GM19035 (cell line): ENCODE measurements at regions not wholly inside any gene's neighbourhood (a gene's known extent, or its start where the extent isn't known, plus 50 kb on each side); places are given as distances from the start of the nearest gene placed in this dataset.

Experiments
- ATAC-seq: cut with Tn5 transposase; IDR thresholded peaks from one replicate; pipeline ENCODE4 v1.9.1; 2021; ENCODE audit not compliant: unreplicated experiment

DNA sequence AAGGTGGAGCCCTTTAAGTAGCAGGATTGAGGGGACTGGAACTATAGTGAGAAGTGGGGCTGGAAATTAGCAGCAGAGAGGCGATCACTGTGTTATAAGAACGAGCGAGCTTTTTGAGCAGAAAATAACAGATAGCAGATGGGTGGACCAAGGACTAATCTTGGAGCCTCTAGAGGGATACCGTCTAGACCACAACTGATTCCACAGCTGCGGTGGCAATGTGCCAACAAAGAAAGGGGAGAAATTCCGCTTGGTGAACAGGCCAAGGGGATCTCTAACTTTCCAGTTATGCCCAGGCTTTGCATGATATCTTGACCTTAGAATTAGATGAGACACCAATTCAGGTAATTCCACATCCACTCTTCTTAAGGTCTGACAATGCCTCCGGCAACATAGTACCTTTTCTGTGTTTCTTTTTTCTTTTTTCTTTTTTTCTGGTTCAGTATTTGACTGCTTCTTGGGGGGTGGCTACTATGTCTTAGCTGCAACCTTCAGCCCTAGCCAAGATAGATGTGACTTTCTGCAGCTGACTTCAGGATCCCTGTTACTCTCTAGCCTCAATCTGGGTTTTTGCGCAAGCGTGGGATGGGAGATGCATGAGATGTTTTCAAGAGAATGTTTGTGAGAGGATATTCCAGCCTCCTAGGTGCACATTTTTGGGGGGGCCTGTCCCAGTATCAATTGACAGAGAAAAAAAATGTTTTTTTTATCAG is 143.4 kb upstream of the CPSF6 start:
- ATAC-seq = no peak

DNA sequence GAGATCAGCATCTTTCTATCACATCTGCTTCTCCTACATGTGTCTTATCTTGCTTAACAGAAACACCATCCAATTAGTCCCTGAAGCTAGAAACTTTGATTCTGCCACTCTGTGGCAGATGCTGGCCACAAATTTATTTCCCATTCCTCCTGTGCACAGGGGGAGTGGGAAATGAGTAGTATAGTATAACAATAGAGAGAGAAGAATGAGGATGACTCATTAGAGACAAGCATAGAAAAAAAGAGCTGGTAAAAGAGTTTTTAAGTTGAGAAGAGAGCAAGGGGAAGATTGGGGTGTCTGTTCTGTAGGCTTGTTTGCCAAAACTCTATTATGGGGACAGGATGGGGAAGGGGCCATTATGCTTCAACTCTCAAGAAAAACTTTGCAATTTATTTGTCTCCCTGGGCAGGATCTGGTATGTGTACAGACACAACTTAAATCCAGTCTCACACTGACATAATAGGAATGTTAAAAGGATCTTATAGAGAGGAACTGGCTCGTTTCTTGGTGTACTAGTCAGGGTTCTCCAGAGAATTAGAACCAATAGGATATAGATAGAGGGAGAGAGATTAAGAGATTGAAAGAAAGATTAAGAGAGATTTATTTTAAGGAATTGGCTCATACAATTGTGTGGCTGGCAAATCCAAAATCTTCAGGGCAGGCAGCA is 142.6 kb upstream of the CPSF6 start:
- ATAC-seq = no peak

DNA sequence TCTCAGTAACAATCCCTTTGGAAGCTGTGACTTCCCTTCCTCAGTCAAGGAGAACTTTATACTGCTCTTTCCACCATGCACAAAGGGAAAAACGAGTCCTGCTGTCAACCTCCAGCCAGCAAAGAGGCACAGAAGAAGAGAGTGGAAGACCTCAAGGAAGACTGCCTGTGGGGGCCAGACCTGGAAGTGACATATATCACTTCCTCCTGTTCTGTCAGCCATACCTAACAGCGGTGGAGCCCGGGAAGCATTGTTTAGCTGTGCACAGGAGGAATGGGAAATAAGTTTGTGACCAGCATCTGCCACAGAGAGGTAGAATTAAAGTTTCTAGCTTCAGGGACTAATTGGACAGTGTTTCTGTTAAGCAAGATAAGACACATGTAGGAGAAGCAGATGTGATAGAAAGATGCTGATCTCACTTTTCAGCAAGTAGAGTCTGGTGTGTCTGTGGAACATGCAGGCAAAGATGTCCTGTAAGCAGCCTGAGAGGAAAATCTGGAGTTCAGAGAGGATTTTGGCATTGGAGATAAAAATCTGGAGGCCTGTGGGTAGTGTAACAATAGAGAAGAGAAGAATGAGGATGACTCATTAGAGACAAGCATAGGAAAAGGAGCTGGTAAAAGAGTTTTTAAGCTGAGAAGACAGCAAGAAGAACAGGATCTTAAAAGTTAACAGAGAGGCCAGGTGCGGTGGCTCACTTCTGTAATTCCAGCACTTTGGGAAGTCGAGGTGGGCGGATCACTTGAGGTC is 141.6 kb upstream of the CPSF6 start:
- ATAC-seq = no peak

DNA sequence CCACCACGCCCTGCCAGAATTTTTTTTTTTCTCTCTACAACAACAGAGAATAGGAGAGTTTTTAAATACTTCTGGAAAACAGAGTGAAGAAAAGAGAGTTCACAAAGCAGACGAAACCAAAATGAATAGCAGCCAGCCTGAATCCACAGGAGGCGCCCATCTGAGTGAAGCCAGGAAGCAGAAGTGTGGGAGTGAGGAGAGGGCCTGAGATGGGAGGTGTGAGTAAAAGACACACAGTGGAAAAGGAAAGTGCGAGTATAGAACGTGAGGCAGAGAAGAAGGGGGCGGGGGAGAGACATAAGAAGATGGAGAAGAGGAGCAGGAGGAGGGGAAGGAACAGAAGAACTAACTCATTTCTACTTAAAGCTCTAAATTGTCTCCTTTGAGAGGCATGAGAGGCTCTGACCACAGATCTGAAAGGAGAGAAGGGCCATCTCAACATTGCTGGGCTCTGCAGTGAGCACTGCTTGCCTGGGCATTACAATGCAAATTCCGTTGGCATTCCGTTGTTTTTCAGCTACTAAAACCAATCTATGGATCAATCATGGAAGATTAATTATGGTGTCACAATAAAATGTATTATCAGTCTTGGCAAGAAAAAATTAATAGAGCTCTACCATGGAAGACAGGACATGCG is 140.1 kb upstream of the CPSF6 start:
- ATAC-seq = no peak

DNA sequence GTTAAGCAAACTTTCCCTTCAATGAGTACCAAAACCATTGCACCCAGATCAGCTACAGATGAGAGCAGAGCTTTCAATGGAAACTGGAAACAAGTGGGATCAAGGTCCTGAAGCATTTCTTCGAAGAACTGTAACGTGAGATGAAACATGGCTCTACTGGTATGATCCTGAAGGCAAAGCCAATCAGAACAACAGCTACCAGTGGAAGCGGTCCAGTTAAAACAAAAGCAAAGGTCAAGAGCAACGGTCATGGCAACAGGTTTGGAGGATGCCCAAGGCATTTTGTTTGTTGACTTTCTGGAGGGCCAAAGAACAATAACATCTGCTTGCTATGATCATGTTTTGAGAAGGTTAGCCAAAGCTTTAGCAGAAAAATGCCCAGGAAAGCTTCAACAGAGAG is 137.9 kb upstream of the CPSF6 start:
- ATAC-seq = no peak

DNA sequence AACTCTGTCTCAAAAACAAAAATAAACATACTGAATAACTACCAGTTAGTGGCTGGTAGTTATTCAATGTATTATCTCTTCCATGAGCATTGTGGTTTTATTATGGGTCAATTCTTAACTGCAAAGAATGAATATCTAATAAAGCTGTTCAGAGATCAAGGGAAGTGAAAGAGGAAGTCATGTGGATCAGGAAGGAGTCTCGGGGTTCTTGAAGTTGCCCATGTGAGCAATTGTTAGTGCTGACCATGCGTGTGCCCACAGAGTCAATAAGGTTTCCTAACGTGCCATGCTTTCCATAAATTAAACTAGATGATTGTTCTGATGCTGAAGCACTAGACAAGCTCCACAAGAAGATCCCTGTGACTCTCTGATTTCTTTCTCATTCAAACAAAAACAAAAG is 136.5 kb upstream of the CPSF6 start:
- no peak for ATAC-seq

DNA sequence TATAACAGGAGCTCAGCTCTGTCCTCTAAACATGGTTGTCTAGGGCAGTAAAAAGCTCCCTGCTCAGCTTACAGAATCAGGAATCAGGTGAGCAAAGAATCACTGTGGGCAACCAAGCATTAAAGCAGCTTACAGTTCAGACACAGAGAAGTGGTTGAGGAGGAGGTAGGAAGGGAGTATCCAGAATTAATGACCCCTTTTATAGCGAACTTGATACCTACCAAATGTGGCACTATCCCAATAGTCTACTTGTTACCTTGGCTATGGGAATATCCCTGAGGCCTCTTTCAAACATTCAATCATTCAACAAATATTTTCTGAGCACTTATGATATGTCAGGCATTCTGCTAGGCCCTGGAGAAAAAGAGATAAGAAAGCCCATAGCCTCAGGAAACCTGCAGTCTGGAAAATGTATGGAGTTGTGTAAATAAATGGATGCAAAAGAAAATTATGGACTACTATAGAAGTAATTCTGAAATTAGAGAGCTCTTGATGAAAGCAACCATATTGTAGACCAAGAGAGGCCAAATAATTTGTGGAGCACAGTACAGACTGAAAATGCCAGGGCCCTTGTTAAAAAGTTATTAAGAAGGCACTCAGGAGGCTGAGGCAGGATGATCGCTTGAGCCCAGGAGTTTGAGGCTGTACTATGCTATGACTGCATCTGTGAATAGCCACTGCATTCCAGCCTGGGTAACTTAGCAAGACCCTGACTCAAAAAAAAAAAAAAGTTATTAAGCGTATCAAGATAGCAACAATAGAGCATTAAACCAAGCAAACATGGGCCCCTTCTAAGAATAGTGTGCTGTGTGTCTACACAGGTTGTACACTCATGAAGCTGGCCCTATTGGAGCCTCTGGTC is 134.0 kb upstream of the CPSF6 start:
- no peak for ATAC-seq

DNA sequence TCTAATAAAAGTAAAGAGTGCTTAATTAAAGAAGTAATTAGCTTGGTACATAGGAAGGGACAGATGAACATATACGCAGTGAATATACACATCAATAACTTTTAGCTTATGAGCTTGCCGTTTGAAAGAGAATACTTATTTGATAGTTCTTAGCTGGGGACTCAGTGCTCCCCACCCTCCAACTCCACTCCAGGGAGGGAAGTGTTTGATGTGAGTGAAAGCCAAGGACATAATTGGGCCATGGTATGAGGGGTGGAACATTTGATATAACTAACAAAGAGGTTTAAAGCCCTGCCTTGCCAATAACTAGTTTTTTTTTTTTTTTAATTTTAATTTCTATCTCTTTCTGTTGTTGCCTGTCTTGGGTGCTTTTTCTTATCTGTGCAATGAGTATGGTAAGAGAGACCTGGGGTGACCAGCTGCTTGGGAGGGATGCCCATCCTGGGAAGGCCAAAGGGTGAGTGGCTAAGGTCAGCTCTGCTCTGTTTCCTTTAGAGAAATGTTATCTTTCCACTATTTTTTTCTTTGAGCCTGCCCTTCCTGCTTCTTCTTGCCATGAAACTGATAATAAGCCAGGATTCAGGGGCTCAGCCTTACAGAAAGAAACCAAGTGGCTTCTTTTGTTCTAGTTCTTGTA is 132.8 kb upstream of the CPSF6 start:
- ATAC-seq = no peak

DNA sequence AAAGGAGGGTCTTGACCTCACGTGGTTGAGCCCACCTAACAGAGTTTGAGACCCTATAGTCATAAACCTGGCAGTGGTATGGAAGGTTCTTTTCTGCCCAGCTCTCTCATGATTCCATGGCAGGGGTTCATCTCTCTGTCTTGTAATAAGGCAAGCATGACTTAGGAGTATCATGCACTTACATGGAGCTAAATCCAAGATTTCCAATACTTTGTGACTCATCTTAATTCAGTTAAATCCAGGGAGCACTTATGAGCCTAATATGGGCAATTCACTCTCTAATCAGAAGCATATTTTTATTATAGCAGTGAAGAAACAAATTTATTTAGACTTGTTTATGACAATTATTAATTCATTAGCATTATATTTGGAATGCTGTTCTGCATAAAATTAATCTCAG is 131.8 kb upstream of the CPSF6 start:
- ATAC-seq = no peak

DNA sequence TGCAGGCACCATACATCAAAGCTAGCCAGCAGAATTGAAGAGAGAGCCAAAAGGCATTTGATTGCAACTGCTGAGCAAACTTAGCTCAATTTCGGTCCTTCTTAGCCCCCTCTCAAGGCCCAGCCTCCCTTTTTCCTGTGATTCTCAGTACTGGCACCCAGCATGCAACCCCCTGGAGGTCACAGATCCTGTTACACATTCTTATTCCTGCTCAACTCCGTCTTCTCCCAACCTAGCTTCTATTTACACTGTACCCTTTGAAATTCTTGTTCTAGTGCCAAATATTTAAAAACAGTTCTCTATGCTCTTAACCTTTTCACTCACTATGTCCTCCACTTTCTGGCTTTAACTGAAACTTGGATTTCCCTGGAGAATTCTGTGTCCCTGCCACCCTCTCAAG is 131.3 kb upstream of the CPSF6 start:
- ATAC-seq = no peak

DNA sequence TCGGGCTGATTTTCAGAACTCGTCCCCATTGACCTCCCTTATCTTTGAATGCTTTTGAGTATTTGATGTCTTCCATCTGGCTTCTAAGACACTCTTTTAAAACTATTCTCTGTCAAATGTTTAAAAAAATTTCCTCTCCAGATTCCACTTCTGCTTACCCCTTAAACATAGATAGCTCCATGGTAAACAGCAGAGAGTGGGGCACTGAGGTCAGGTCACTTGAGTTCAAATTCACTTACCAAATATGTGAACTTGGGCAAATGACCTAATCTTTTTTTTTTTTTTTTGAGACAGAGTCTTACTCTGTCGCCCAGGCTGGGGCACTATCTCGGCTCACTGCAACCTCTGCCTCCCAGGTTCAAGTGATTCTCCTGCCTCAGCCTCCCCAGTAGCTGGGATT is 126.8 kb upstream of the CPSF6 start:
- ATAC-seq = no peak

DNA sequence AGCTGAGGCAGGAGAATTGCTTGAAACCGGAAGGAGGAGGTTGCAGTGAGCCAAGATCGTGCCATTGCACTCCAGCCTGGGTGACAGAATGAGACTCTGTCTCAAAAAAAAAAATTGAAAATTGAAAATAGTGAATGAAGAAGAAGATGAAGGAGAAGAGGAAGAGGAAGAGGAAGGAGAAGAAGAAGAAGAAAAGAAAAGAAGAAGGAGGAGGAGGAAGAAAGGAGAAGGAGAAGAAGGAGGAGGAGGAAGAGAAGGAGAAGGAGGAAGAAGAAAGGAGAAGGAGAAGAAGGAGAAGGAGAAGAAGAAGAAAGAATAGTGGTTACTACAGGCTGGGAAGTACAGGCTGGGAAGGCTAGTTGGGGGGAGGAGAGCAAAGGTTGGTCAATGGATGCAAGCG is 124.3 kb upstream of the CPSF6 start:
- ATAC-seq = no peak

DNA sequence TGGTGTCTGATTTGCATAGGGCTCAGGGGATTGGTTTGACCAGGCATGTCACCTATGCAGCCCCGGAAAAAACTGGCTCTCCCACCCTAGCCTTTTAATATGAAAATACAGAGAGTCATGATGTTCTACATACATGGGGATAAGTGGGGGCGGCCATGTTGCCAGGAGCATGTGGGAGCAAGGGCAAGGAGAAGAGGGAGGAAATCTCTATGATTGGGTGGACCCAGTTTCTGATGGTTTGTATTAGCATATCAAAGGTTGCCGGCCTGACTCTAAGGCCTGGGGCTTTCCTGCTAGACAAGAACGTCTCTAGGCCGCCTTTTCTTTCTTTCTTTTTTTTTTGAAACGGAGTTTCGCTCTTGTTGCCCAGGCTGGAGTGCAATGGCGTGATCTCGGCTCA is 123.4 kb upstream of the CPSF6 start:
- ATAC-seq = no peak

DNA sequence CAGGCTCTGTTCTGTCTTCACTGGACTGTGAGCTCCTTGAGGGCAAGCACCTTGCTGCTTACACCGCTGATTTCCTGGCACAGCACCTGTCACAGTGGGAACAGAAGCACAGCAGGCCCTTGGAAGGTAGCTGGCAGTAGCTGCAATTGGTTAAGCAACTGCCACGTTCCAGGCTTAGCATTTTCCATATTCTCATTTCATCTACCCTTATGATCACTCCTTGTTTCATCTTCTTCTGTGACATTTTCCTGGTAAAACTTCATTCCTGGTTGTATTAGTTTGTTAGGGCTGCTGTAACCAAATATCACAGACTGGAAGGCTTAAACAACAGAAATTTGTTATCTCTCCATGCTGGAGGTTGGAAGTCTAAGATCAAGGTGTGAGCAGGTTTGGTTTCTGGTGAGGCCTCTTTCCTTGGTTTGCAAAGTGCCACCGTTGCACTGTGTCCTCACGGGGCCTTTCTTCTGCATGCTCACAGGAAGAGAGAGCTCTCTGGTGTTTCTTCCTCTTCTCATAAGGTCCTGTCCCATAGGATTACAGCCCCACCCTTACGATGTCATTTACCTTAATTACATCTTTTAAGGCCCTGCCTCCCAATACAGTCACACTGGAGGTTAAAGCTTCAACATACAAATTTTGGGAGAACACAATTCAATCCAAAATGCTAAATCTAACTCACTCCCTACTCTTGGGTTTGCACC is 121.7 kb upstream of the CPSF6 start:
- ATAC-seq = no peak

DNA sequence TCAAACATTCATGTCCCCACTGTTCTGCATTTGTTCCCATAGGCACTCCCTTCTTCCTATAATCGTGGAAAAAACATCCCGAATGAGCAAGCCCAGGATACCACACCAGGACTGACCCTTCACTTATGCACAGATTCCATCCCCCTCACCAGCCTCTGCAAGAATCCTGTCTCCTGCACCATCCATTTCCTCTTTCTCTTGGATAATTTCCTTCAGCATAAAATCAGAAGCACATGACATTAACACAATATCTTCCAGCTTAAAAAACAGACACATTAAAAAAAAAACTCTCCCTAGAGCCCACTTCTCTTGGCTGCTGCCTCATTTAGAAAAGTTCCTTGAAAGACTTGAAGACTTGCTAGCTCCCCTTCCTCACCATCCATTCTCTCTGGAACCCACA is 120.9 kb upstream of the CPSF6 start:
- no peak for ATAC-seq

DNA sequence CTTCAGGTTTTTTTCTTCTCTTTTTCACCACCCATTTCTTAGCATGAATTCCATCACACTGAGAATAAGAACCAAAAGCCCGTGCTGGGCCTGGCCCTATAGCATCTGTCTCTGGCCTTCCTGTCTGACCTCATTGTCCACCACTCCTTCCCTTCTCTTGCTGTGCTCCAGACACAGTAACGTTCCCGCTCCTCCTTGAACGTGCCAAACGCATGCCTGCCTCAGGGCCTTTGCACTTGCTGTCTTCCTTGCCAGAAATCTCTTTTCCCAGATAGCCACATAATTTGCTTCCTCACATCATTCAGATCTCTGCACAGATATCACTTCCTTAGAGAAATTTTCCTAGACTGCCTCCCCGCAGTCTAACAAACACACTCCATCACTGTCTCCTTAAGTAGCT is 119.6 kb upstream of the CPSF6 start:
- no peak for ATAC-seq

DNA sequence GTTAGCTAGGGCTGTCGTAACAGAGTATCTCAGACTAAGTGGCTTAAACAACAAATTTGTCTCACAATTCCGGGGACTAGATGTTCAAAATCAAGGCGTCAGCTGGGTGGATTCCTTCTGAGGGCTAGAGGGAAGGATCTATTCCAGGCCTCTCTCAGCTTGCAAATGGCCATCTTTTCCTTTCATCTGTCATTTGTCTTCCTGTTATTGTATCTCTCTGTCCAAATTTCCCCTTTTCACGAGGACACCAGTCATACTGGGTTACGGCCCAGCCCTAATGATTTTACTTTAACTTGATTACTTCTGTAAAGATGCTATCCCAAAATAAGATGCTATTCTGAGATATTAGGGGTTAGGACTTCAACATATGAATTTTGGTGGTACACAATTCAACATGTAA is 119.0 kb upstream of the CPSF6 start:
- no peak for ATAC-seq

DNA sequence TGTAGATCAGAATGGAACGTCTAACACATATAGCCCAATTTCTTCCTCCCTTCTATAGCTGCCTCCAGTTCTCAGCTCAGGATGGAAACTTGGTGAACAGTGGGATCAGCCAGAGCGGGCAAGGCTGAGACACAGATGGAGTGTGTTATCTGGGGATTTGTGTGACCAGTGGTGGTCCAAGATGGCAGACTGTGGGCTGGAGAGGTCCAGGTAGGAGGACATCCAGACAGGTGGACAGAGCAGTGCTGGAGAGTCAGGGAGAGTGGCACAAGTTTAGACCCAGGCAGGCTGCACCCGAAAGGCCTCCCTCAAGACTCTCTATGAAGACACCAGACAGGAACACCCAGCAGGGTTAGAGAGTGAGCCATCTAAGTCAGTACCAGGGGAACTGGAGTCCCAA is 116.1 kb upstream of the CPSF6 start:
- no peak for ATAC-seq

DNA sequence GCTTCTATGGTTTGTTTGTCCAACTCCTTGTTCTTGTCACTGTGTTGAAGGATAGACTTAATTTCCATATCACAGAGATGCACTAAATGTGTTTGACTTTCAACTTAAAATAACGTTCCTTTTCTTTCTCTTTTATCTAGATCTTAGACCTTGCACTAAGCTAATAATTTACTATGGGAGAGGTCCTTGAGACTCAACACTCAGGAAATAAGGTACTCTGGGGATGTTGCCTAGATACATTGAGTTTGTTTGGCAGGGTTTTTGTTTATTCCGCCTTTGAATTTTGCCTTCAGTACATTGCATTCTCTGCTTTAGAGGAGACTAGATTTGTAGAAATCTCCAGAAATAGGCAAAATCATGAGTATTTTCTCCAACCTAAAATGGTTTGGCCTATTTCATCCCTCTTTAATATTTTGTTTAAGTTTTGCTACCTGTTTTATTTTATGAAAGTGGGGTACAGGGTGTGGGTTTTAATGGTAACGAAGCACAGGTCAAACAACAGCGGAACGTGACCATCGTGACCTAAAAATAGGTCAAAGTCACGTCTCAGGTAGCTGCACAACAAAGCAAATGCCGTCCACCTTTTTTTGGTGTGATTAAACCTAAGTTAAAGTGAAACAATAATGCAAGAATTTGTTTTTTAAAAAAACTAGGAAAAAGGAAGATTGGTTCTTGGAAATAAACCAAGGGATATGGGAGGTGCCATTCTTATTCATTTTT is 115.3 kb upstream of the CPSF6 start:
- ATAC-seq = no peak
